HEK293 (cell line): ENCODE measurements at regions not wholly inside any gene's neighbourhood (a gene's known extent, or its start where the extent isn't known, plus 50 kb on each side); places are given as distances from the start of the nearest gene placed in this dataset.

ENCODE experiments used
- CTCF ChIA-PET: fragments of 350-600 bp; formaldehyde crosslinking; extraction: SDS; loops from one replicate; lab custom pipeline; 2021; ENCODE audit warnings: antibody characterized with exemption; lab: Yijun Ruan, JAX
- POLR2A ChIA-PET: fragments of 300-600 bp; formaldehyde crosslinking; extraction: SDS; loops from one replicate; lab custom pipeline; 2020; ENCODE audit warnings: antibody characterized with exemption, inconsistent platforms; lab: Yijun Ruan, JAX
- H3K27ac ChIP-seq: fragments of 200-500 bp; sonication (Bioruptor generic); 2 replicates; pipeline ENCODE4 v1.5.1; 2014; ENCODE audit warnings: low read depth, low read length, control low read depth, inconsistent platforms; ENCODE audit errors: extremely low read depth
- H3K36me3 ChIP-seq, 2 experiments: fragments of 200-500 bp in 1 of 2; sonication (Bioruptor generic) in 1 of 2; 1 replicate in 1 of 2; 2 replicates in 1 of 2; pipeline ENCODE4 v1.5.1; 2014 to 2017; ENCODE audit warnings: inconsistent platforms in 2 of 2, low read length in 2 of 2; ENCODE audit not compliant: control insufficient read depth in 2 of 2, insufficient read depth in 1 of 2
- H3K4me1 ChIP-seq: fragments of 200-500 bp; sonication (Bioruptor generic); 2 replicates; pipeline ENCODE4 v1.5.1; 2014; ENCODE audit warnings: mild to moderate bottlenecking, low read length, inconsistent platforms; ENCODE audit not compliant: control insufficient read depth, insufficient read depth
- H3K4me3 ChIP-seq: 2 replicates; pipeline ENCODE4 v1.5.1; 2011; ENCODE audit warnings: low read depth, mild to moderate bottlenecking, control low read depth, low read length, moderate library complexity
- H3K9me3 ChIP-seq: fragments of 200-500 bp; sonication (Bioruptor generic); 2 replicates; pipeline ENCODE4 v1.5.1; 2014; ENCODE audit warnings: low read depth, low read length, inconsistent platforms; ENCODE audit not compliant: control insufficient read depth, insufficient read depth
- ELK4 ChIP-seq: IDR thresholded peaks from 2 replicates; pipeline ENCODE4 v1.6.1; 2011; ENCODE audit warnings: mild to moderate bottlenecking, low read depth, low read length, borderline replicate concordance
- FEZF1 ChIP-seq: fragments of 450-650 bp; formaldehyde crosslinking; IDR thresholded peaks from 2 replicates; pipeline ENCODE4 v1.5.1; 2016; ENCODE audit warnings: missing biosample characterization, missing genetic modification characterization
- HOXA7 ChIP-seq: sonication (generic); formaldehyde crosslinking; IDR thresholded peaks from 2 replicates; pipeline ENCODE4 v1.8.1; 2022; ENCODE audit warnings: missing genetic modification reagents, borderline replicate concordance
- KLF17 ChIP-seq: fragments of 450-650 bp; formaldehyde crosslinking; IDR thresholded peaks from 2 replicates; pipeline ENCODE4 v1.5.1; 2016; ENCODE audit warnings: missing biosample characterization, missing genetic modification characterization
- KLF8 ChIP-seq: fragments of 450-650 bp; formaldehyde crosslinking; IDR thresholded peaks from 2 replicates; pipeline ENCODE4 v1.5.1; 2016; ENCODE audit warnings: missing biosample characterization, missing genetic modification characterization
- MYNN ChIP-seq: fragments of 450-650 bp; formaldehyde crosslinking; IDR thresholded peaks from 2 replicates; pipeline ENCODE4 v1.5.1; 2016; ENCODE audit warnings: missing biosample characterization, missing genetic modification characterization, borderline replicate concordance
- OVOL3 ChIP-seq: fragments of 450-650 bp; formaldehyde crosslinking; IDR thresholded peaks from 2 replicates; pipeline ENCODE4 v1.5.1; 2016; ENCODE audit warnings: missing biosample characterization, missing genetic modification characterization
- SETDB1 ChIP-seq: IDR thresholded peaks from one replicate; pipeline ENCODE4 v1.6.1; 2017; ENCODE audit warnings: mild to moderate bottlenecking, low read length, moderate library complexity, mixed read lengths; ENCODE audit not compliant: insufficient read length
- TRIM28 ChIP-seq: IDR thresholded peaks from 2 replicates; pipeline ENCODE4 v1.6.1; 2011; ENCODE audit warnings: low read length, control low read depth, borderline replicate concordance
- ZFHX2 ChIP-seq: fragments of 450-650 bp; formaldehyde crosslinking; conservative IDR thresholded peaks from 2 replicates; pipeline ENCODE4 v1.5.1; 2016; ENCODE audit warnings: missing biosample characterization, missing genetic modification characterization
- ZFP37 ChIP-seq: fragments of 450-650 bp; formaldehyde crosslinking; IDR thresholded peaks from 2 replicates; pipeline ENCODE4 v1.5.1; 2016; ENCODE audit warnings: missing biosample characterization, missing genetic modification characterization
- ZFP69B ChIP-seq: fragments of 450-650 bp; formaldehyde crosslinking; IDR thresholded peaks from 2 replicates; pipeline ENCODE4 v1.5.1; 2016; ENCODE audit warnings: missing biosample characterization, missing genetic modification characterization
- ZNF121 ChIP-seq: fragments of 450-650 bp; formaldehyde crosslinking; IDR thresholded peaks from 2 replicates; pipeline ENCODE4 v1.5.1; 2016; ENCODE audit warnings: missing biosample characterization, missing genetic modification characterization
- ZNF132 ChIP-seq: fragments of 450-650 bp; formaldehyde crosslinking; IDR thresholded peaks from 2 replicates; pipeline ENCODE4 v1.5.1; 2017; ENCODE audit warnings: missing biosample characterization, missing genetic modification characterization, borderline replicate concordance
- ZNF274 ChIP-seq, 2 experiments: fragments of 200-500 bp in 1 of 2; fragments of 450-650 bp in 1 of 2; sonication (Bioruptor generic) in 1 of 2; formaldehyde crosslinking in 1 of 2; IDR thresholded peaks; 2 replicates each; pipeline versions ENCODE4 v1.5.1 to v1.6.1; 2014 to 2016; ENCODE audit warnings: borderline replicate concordance in 1 of 2, inconsistent platforms in 1 of 2, low read length in 1 of 2, missing biosample characterization in 1 of 2, missing genetic modification characterization in 1 of 2
- ZNF302 ChIP-seq: fragments of 450-650 bp; formaldehyde crosslinking; IDR thresholded peaks from 2 replicates; pipeline ENCODE4 v1.5.1; 2016; ENCODE audit warnings: missing biosample characterization, missing genetic modification characterization, low read depth
- ZNF362 ChIP-seq: fragments of 450-650 bp; formaldehyde crosslinking; IDR thresholded peaks from 2 replicates; pipeline ENCODE4 v1.5.1; 2016; ENCODE audit warnings: missing biosample characterization, missing genetic modification characterization
- ZNF366 ChIP-seq: fragments of 450-650 bp; formaldehyde crosslinking; conservative IDR thresholded peaks from 2 replicates; pipeline ENCODE4 v1.5.1; 2016; ENCODE audit warnings: missing biosample characterization, missing genetic modification characterization
- ZNF510 ChIP-seq: fragments of 450-650 bp; formaldehyde crosslinking; IDR thresholded peaks from 2 replicates; pipeline ENCODE4 v1.5.1; 2018; ENCODE audit warnings: mild to moderate bottlenecking, missing genetic modification characterization, missing biosample characterization; ENCODE audit not compliant: insufficient replicate concordance
- ZNF514 ChIP-seq: fragments of 450-650 bp; formaldehyde crosslinking; IDR thresholded peaks from 2 replicates; pipeline ENCODE4 v1.5.1; 2016; ENCODE audit warnings: missing biosample characterization, missing genetic modification characterization
- ZNF521 ChIP-seq: fragments of 450-650 bp; formaldehyde crosslinking; IDR thresholded peaks from 2 replicates; pipeline ENCODE4 v1.5.1; 2017; ENCODE audit warnings: missing biosample characterization, mild to moderate bottlenecking, missing genetic modification characterization
- ZNF530 ChIP-seq: fragments of 450-650 bp; formaldehyde crosslinking; IDR thresholded peaks from 2 replicates; pipeline ENCODE4 v1.5.1; 2016; ENCODE audit warnings: low read depth, missing biosample characterization, missing genetic modification characterization
- ZNF548 ChIP-seq: fragments of 450-650 bp; formaldehyde crosslinking; IDR thresholded peaks from 2 replicates; pipeline ENCODE4 v1.5.1; 2016; ENCODE audit warnings: missing biosample characterization, missing genetic modification characterization
- ZNF626 ChIP-seq: fragments of 450-650 bp; sonication (Bioruptor Pico); formaldehyde crosslinking; IDR thresholded peaks from 2 replicates; pipeline ENCODE4 v1.5.1; 2018; ENCODE audit warnings: missing biosample characterization, missing genetic modification characterization, inconsistent platforms
- ZNF707 ChIP-seq: fragments of 450-650 bp; formaldehyde crosslinking; IDR thresholded peaks from 2 replicates; pipeline ENCODE4 v1.5.1; 2016; ENCODE audit warnings: missing biosample characterization, missing genetic modification characterization
- ZNF747 ChIP-seq: fragments of 450-650 bp; formaldehyde crosslinking; IDR thresholded peaks from 2 replicates; pipeline ENCODE4 v1.5.1; 2016; ENCODE audit warnings: missing biosample characterization, missing genetic modification characterization
- ZNF768 ChIP-seq: fragments of 450-650 bp; formaldehyde crosslinking; IDR thresholded peaks from 2 replicates; pipeline ENCODE4 v1.5.1; 2018; ENCODE audit warnings: missing biosample characterization, mild to moderate bottlenecking, missing genetic modification characterization
- ZNF777 ChIP-seq: fragments of 450-650 bp; formaldehyde crosslinking; IDR thresholded peaks from 2 replicates; pipeline ENCODE4 v1.5.1; 2017; ENCODE audit warnings: missing biosample characterization, missing genetic modification characterization, borderline replicate concordance
- ZNF830 ChIP-seq: fragments of 450-650 bp; IDR thresholded peaks from 2 replicates; pipeline ENCODE4 v1.5.0; 2018; ENCODE audit warnings: missing biosample characterization, missing genetic modification characterization, low read depth, mild to moderate bottlenecking, moderate library complexity
- TF ChIP-seq, protein P1 (sequence below): fragments of 450-650 bp; formaldehyde crosslinking; IDR thresholded peaks from 2 replicates; pipeline ENCODE4 v1.5.1; 2016; ENCODE audit warnings: missing biosample characterization, missing genetic modification characterization

- no peak for TF ChIP-seq KLF8 (tag by site-specific recombination)
- TF ChIP-seq MYNN, result no peak
Measured at GRCh38 chr12:73110816-73111215, 838.6 kb downstream of the TRHDE start (continued).

DNA sequence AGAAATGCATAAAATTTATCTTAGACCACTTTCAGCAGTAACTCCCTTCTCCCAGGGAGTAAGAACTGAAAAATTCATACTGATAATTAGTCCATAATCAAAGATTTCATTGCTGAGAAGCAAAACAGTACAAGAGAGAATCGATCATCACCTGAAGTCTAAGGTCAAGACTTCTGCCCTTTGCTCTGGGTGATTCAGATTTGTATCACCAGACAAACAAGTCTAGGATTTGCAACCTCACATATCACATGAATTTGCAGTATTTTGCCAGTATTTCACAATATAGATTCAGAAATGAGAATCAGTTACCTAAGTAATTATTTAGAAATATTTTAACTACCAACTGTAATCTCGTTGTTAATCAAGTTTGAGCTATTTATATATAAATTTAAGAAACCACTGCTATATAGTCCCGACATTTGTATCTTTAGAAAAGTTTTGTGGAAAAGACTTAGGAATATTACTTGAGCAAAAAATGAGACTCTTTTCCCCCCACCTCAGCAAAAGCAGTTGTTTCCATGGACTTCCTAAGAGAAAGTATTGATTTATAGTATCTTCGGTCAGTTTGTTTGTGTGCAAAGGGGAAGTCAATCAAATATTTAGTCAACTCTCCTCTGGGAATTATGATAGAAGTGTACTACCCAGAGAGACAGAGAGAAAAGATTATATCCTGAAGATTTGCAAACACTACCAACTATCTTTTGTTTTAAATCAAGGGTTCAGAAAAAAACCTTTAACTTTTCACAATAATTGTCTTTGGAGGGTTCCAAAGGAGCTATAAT lies 840.1 kb downstream of the TRHDE start:
- no peaks in the 10 kb centered on the region for H3K4me1 ChIP-seq
- TF ChIP-seq OVOL3 (tag by site-specific recombination), result no peak
- no peak for TF ChIP-seq ZNF548
- no peak for TF ChIP-seq ZNF132
- no peak for TF ChIP-seq ZNF121 (tag by site-specific recombination)
- TF ChIP-seq ZNF510 (tag by site-specific recombination), result no peak
- TF ChIP-seq SETDB1, result no peak
- TF ChIP-seq ZNF302 (tag by site-specific recombination), result no peak
- TF ChIP-seq ZNF514 (tag by site-specific recombination), result no peak
- no peak for TF ChIP-seq ZFP69B
- TF ChIP-seq TRIM28, result no peak
- no peak for TF ChIP-seq ZNF707 (tag by site-specific recombination)
- TF ChIP-seq ELK4, result no peak
- TF ChIP-seq ZNF768 (tag by site-specific recombination), result no peak
- TF ChIP-seq ZNF366, result no peak
- no peak for TF ChIP-seq ZNF274 (IDR thresholded peaks at IDR 0.05; ENCODE audit: low read length)
- TF ChIP-seq ZNF274 (tag by site-specific recombination; IDR thresholded peaks at IDR 0.05; ENCODE audit: borderline replicate concordance), result no peak
- TF ChIP-seq ZNF777, result no peak
- TF ChIP-seq, all 188 proteins: peak for 0
- Histone ChIP-seq H3K4me3 (no peak overlapping the region), H3K27ac (no peak overlapping the region), H3K36me3 (no peaks in the 10 kb centered on the region), H3K9me3 (no peaks in the 10 kb centered on the region)
- CTCF ChIA-PET, result no interaction called here
- POLR2A ChIA-PET, result no interaction called here

DNA sequence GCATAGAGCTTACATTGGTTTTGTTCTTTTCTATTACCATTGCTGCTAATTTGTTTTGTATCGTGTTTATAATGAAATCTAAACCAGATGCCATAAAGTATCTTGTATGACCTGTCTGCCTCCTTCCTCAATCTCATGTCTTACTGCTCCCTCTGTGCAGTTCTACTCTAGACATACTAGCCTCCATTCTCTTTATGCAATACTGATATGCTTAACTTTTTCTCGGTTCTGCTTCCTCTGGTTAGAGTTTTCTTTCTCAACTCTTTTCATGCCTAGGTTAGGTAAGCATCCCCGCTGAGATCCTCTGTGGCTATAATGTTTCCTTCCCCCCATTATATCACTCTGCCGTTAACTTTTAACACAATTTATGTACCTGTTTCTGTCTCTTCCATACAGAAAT lies 852.3 kb downstream of the TRHDE start:
- ChIA-PET CTCF (interaction anchor here (0.6 kb wide), 1 partner anchor 522 kb away, joined by 4 read pairs; no protein-coding TSS in a partner anchor), POLR2A (no interaction called here)

DNA sequence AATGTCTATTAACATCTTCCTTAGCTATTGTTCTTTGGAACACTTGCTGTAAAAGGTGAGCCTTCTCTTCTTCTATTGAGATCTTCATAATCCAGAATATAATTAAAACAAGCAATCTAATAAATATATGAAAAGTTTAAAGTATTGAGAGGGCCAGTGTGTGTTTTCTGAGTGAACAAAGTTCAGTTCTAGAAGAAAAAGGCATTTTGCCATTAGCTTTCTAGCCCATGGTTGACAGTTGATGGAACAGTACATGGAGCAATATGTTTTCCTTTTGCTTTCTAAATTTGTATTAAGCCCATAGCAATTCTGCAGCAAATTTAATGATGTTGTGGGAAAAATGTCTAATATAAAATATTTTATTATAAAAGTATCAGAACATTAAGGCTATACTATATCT lies 853.0 kb downstream of the TRHDE start:
- no peaks in the 10 kb centered on the region for H3K36me3 ChIP-seq
- no peaks in the 10 kb centered on the region for H3K4me1 ChIP-seq
- no peaks in the 10 kb centered on the region for H3K9me3 ChIP-seq
- no peak overlapping the region for H3K4me3 ChIP-seq
- H3K27ac ChIP-seq, result no peak overlapping the region
- CTCF ChIA-PET, result no interaction called here
- POLR2A ChIA-PET, result no interaction called here
- TF ChIP-seq ZNF521 (tag by site-specific recombination) (no peak), FEZF1 (tag by site-specific recombination) (no peak), ZNF530 (tag by site-specific recombination) (no peak), ZFP37 (tag by site-specific recombination) (no peak), ZNF747 (tag by site-specific recombination) (no peak), ZNF362 (tag by site-specific recombination) (no peak), KLF17 (tag by site-specific recombination) (no peak)
- TF ChIP-seq, protein P1, sequence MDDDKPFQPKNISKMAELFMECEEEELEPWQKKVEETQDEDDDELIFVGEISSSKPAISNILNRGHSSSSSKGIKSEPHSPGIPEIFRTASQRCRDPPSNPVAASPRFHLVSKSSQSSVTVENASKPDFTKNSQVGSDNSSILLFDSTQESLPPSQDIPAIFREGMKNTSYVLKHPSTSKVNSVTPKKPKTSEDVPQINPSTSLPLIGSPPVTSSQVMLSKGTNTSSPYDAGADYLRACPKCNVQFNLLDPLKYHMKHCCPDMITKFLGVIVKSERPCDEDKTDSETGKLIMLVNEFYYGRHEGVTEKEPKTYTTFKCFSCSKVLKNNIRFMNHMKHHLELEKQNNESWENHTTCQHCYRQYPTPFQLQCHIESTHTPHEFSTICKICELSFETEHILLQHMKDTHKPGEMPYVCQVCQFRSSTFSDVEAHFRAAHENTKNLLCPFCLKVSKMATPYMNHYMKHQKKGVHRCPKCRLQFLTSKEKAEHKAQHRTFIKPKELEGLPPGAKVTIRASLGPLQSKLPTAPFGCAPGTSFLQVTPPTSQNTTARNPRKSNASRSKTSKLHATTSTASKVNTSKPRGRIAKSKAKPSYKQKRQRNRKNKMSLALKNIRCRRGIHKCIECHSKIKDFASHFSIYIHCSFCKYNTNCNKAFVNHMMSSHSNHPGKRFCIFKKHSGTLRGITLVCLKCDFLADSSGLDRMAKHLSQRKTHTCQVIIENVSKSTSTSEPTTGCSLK (tag by site-specific recombination), result no peak

More for the DNA sequence above, 852.3 kb downstream of the TRHDE start:
- H3K4me1 ChIP-seq, result no peaks in the 10 kb centered on the region
- no peaks in the 10 kb centered on the region for H3K36me3 ChIP-seq
- no peaks in the 10 kb centered on the region for H3K9me3 ChIP-seq
- TF ChIP-seq HOXA7 (CRISPR knock-in tag) (no peak), ZNF830 (tag by site-specific recombination) (no peak), ZFHX2 (tag by site-specific recombination) (no peak), ZNF626 (tag by site-specific recombination) (no peak)
- TF ChIP-seq, all 188 proteins: peak for 0
- no peak overlapping the region for H3K4me3 ChIP-seq
- H3K27ac ChIP-seq, result no peak overlapping the region
